GM12801 (cell line): ENCODE measurements at regions not wholly inside any gene's neighbourhood (a gene's known extent, or its start where the extent isn't known, plus 50 kb on each side); places are given as distances from the start of the nearest gene placed in this dataset.

ENCODE experiments used
- TF ChIP-seq, protein P1 (sequence below): IDR thresholded peaks from one replicate; pipeline ENCODE4 v1.5.1; 2011; ENCODE audit warnings: control low read depth; ENCODE audit not compliant: insufficient read length; ENCODE audit errors: extremely low read depth

DNA sequence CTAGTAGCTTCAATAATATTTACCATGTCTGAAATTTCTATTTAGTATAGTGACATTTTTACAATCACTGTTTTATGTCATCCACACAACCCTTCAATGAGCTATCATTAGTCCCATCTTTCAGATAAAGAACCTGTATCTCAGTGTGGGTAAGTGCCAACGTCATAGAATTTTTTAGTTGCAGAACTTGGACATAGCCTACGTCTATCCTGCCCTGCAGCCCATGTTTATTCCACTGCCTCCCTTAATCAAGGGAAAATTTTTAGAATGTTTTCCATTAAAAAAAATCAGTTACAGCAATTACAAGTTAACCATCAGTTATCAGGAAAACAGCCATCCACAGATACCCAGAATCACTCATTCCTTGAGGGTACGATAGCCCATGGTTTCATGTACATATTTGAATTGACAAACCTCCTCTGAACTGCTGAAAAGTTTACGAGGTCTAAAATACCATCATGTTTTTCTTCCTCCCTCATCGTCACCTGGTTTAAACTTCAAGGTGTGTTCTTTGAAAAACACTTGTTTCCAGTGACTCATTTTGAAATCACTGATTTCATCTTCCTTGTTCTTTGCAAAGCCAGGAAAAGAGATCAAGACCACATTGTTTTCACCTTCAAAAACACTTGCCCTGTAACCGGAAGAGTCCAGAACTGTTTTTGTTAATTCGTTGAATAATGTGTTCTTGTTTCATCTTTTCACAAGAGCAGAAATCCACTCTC is 100.9 kb downstream of the FAM76B start:
- TF ChIP-seq, protein P1, sequence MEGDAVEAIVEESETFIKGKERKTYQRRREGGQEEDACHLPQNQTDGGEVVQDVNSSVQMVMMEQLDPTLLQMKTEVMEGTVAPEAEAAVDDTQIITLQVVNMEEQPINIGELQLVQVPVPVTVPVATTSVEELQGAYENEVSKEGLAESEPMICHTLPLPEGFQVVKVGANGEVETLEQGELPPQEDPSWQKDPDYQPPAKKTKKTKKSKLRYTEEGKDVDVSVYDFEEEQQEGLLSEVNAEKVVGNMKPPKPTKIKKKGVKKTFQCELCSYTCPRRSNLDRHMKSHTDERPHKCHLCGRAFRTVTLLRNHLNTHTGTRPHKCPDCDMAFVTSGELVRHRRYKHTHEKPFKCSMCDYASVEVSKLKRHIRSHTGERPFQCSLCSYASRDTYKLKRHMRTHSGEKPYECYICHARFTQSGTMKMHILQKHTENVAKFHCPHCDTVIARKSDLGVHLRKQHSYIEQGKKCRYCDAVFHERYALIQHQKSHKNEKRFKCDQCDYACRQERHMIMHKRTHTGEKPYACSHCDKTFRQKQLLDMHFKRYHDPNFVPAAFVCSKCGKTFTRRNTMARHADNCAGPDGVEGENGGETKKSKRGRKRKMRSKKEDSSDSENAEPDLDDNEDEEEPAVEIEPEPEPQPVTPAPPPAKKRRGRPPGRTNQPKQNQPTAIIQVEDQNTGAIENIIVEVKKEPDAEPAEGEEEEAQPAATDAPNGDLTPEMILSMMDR = no peak

DNA sequence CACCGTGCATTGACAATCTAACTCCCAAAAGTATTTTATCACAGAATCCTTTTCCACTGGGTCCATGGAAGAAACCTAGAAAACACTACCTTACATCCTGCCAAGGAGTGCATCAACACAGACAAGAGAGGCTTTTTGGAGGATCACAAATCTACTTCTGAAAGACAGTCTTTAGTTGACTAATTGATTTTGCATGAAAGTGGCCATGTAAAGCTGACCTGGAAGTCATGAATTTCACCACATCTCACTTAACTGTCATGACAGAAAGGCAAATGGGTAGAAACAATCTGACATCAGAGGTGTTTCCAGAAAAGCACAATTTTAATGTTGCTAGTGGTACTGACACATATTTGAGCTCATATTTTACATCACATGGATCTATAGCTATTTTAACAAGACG is 101.6 kb downstream of the FAM76B start:
- TF ChIP-seq, protein P1 = no peak

DNA sequence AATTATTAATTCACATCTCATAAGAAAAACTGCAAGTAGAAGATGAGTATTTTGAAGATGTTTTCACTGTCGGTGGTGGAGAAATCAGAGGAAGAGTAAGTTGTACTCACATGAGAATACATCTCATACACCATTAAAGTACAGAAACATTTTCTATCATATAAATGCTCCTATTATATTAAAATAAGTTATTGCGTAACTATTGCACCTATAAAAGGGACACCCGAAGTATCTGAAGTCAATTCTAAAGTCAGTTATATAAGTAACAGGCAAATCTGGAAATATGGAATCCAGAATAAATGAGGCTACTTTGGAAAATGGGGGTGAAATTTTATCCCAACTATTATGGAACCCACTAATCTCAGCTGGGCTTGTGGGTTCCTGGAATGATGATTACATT is 103.3 kb downstream of the FAM76B start:
- TF ChIP-seq, protein P1 = no peak

DNA sequence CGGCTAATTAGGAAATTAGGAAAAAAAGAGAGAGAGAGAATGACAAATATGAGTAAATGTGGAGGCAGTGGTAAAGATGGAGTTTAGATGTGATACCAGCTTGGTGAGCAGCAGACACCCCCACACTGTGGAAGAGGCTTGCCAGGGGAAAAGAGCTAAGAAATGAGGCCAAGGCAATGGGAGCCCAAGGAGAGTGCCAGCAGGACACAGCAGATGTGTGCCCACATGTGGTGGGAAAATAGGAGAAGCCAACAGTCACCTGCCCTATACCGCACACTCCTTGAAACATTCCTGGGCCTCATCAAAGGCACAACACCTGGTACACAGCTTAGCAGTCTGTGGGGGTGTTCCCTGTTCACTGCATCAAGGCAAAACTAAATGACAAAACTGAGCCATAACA is 104.9 kb downstream of the FAM76B start:
- TF ChIP-seq, protein P1 = no peak

DNA sequence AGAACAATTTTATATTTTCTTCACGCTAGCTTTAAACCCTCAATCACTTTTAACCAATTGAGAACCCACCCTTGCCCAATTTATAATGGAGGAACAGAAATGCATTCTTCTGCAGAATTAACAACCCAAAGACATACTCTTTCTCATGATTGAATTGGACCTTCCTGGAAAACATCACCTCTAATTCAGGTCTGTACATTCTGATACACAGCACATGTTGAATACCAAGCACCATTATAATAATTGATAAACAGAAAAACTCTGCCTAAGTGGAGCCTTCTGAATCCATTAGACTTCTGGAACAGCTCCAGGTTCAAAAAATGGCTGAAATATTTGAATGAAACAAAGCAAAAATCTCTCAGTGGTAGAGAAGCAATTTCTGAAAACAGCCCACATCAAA is 105.4 kb downstream of the FAM76B start:
- TF ChIP-seq, protein P1 = no peak

DNA sequence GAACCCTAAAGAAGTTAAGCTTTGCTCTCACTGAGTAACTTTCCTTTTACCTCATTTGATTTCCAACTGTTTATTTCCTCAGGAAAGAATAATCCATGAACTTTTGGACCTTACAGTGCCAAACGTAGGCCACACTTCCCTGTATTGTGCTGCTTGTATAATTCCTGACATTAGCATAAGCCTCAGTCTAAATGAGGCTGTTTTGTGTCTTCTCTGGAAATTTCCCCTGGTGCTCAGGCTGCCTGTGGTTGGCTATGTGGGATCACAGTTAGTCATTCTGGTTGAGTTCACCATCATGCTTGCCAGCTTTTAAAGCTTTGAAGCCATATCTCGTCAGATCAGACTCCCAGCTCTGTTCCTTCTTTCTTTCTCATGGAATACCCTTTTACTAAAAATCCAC is 107.0 kb downstream of the FAM76B start:
- TF ChIP-seq, protein P1 = no peak

DNA sequence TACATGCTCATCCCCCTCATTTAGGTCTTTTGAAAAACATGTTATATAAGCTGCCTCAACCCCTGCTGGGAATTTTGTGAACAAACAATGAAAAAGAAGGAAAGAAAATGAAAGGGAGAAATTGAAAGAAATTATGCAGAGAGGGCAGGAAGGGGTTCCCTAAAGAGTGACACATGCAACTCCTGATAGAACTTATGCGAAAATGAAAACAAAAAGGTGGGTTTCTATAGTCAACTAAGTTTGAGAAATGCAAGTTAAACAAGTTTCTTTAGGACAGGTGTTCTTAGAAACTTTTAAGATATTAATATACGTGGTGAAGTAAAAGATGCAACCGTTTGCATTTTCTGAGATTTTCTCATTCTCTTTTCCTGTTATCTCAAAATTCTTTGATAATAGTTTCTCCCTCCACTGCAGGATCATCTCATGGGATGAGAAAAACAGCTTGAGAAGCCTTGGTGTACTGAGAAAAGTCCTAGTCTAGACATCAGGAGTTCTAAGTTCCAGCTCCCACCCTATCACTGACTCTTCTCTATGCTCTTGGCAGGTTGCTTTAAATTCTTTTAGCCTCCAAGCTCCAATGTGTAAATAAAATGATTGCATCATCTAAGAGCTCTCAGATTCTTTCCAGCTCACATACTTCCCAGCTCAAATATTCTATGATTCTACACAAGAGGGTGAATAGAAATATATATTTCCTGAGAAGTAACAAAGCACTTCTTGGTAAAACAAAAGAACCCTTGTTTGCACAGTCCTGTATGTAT is 109.2 kb downstream of the FAM76B start:
- TF ChIP-seq, protein P1 = no peak
